Bronchial epithelial cell (primary cell): ENCODE measurements at regions not wholly inside any gene's neighbourhood (a gene's known extent, or its start where the extent isn't known, plus 50 kb on each side); places are given as distances from the start of the nearest gene placed in this dataset.

ENCODE experiments used
- DNase-seq: peaks from one replicate; pipeline ENCODE4 v3.0.0-alpha.2; 2010; ENCODE audit warnings: low read depth
- FAIRE-seq: peaks from 2 replicates; lab custom pipeline; 2011; peaks lifted over from hg19 to GRCh38; lab: Jason Lieb, UNC
- H3K27me3 ChIP-seq: 2 replicates; pipeline ENCODE4 v1.5.1; 2011; ENCODE audit warnings: low read length; ENCODE audit not compliant: control insufficient read depth, insufficient read depth
- H3K36me3 ChIP-seq: 2 replicates; pipeline ENCODE4 v1.5.1; 2011; ENCODE audit warnings: low read length; ENCODE audit not compliant: control insufficient read depth, insufficient read depth
- H3K4me3 ChIP-seq: 2 replicates; pipeline ENCODE4 v1.5.1; 2011; ENCODE audit warnings: mild to moderate bottlenecking, low read depth, low read length, control low read depth
- CTCF ChIP-seq: IDR thresholded peaks from 2 replicates; pipeline ENCODE4 v1.5.1; 2011; ENCODE audit warnings: mild to moderate bottlenecking, moderate library complexity, low read length, control low read depth, inconsistent platforms; ENCODE audit not compliant: insufficient read depth, severe bottlenecking

- DNase-seq, result no peak
- Histone ChIP-seq H3K27me3 (peaks cover 15% of the 10 kb centered on the region), H3K4me3 (no peak overlapping the region), H3K36me3 (no peaks in the 10 kb centered on the region)
- FAIRE-seq, result no peak
- TF ChIP-seq CTCF, result no peak
These were observed 132.8 kb upstream of the MYO16 start for GRCh38 chr13:108496362-108497210.

- Histone ChIP-seq H3K4me3 (no peak overlapping the region), H3K36me3 (no peaks in the 10 kb centered on the region), H3K27me3 (peaks cover 10% of the 10 kb centered on the region)
- TF ChIP-seq CTCF, result no peak
- no peak for DNase-seq
- FAIRE-seq, result peak; percentile 18
These were observed 128.7 kb upstream of the MYO16 start for GRCh38 chr13:108500711-108501110.

GRCh38 chr13:108508263-108508662, 121.1 kb upstream of the MYO16 start:
- FAIRE-seq, result no peak
- Histone ChIP-seq H3K36me3 (no peaks in the 10 kb centered on the region), H3K27me3 (no peaks in the 10 kb centered on the region), H3K4me3 (no peak overlapping the region)
- DNase-seq, result peak; percentile 38
- peak; percentile 50 for TF ChIP-seq CTCF

GRCh38 chr13:108525827-108526226, 103.6 kb upstream of the MYO16 start:
- Histone ChIP-seq H3K4me3 (no peak overlapping the region), H3K27me3 (no peaks in the 10 kb centered on the region), H3K36me3 (no peaks in the 10 kb centered on the region)
- FAIRE-seq (no peak), DNase-seq (no peak)
- no peak for TF ChIP-seq CTCF

- no peak for FAIRE-seq
- no peak for TF ChIP-seq CTCF
- no peak for DNase-seq
- H3K4me3 ChIP-seq, result no peak overlapping the region
- H3K36me3 ChIP-seq, result no peaks in the 10 kb centered on the region
- H3K27me3 ChIP-seq, result no peaks in the 10 kb centered on the region
These were observed 103.1 kb upstream of the MYO16 start for GRCh38 chr13:108526286-108526685.

- DNase-seq (no peak), FAIRE-seq (no peak)
- no peaks in the 10 kb centered on the region for H3K27me3 ChIP-seq
- no peak for TF ChIP-seq CTCF
- no peaks in the 10 kb centered on the region for H3K36me3 ChIP-seq
- H3K4me3 ChIP-seq, result no peak overlapping the region
These were observed 101.6 kb upstream of the MYO16 start for GRCh38 chr13:108527844-108528243.
